Brain microvascular endothelial cell (primary cell): ENCODE measurements at regions not wholly inside any gene's neighbourhood (a gene's known extent, or its start where the extent isn't known, plus 50 kb on each side); places are given as distances from the start of the nearest gene placed in this dataset.

Source experiments
- DNase-seq: peaks from one replicate; pipeline ENCODE4 v3.0.0-alpha.2; 2020
- H3K27ac ChIP-seq: fragments of 250-450 bp; sonication (Bioruptor Pico); 2 replicates; pipeline ENCODE4 v1.5.1; 2020; ENCODE audit warnings: mild to moderate bottlenecking, moderate library complexity
- H3K27me3 ChIP-seq: fragments of 250-450 bp; sonication (Bioruptor Pico); replicated peaks from 2 replicates; pipeline ENCODE4 v1.5.1; 2020; ENCODE audit warnings: mild to moderate bottlenecking
- H3K36me3 ChIP-seq: fragments of 250-450 bp; sonication (Bioruptor Pico); replicated peaks from 2 replicates; pipeline ENCODE4 v1.5.1; 2020; ENCODE audit warnings: mild to moderate bottlenecking
- H3K4me3 ChIP-seq: 2 replicates; pipeline ENCODE4 v1.5.1; 2011; ENCODE audit warnings: low read depth, mild to moderate bottlenecking, control low read depth, low read length, moderate library complexity
- in situ Hi-C: cut with HindIII; loops from 2 replicates; pipeline ENCODE4 v1.10.0; 2017; ENCODE audit warnings: low sequenced_read_pairs, low pct_ligation_motif_present
- TF ChIP-seq, protein P1 (sequence below): IDR thresholded peaks from 2 replicates; pipeline ENCODE4 v1.5.1; 2011; ENCODE audit warnings: low read depth, mild to moderate bottlenecking, moderate library complexity, low read length, control low read depth, inconsistent platforms; ENCODE audit errors: missing control alignments

- H3K27ac ChIP-seq, result no peak overlapping the region
- no peaks in the 10 kb centered on the region for H3K36me3 ChIP-seq
- TF ChIP-seq, protein P1, sequence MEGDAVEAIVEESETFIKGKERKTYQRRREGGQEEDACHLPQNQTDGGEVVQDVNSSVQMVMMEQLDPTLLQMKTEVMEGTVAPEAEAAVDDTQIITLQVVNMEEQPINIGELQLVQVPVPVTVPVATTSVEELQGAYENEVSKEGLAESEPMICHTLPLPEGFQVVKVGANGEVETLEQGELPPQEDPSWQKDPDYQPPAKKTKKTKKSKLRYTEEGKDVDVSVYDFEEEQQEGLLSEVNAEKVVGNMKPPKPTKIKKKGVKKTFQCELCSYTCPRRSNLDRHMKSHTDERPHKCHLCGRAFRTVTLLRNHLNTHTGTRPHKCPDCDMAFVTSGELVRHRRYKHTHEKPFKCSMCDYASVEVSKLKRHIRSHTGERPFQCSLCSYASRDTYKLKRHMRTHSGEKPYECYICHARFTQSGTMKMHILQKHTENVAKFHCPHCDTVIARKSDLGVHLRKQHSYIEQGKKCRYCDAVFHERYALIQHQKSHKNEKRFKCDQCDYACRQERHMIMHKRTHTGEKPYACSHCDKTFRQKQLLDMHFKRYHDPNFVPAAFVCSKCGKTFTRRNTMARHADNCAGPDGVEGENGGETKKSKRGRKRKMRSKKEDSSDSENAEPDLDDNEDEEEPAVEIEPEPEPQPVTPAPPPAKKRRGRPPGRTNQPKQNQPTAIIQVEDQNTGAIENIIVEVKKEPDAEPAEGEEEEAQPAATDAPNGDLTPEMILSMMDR, result no peak
- no peaks in the 10 kb centered on the region for H3K27me3 ChIP-seq
- DNase-seq, result no peak
- no peak overlapping the region for H3K4me3 ChIP-seq
- in situ Hi-C loops, result no loop called here
These were observed 163.4 kb downstream of the AREG start for GRCh38 chr4:74608151-74608949.

DNA sequence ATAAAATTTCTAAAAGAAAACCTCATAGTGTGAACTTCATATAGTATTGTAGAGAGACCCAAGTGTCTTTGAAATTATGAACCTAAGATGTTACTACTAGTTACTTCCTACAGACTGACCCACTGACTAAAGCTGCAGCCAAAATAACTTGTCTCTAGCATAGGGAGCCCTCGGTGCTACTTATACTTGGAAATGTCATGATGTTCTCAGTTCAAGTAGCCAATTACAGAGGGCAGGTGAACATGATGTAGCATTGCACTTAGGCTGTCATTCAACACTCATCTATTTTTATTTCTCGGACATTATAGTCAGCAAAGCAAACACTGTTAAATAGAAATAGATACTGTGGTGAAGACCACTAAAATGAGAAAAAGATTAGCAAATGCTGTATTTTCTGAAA lies 165.6 kb downstream of the AREG start:
- Histone ChIP-seq H3K27ac (no peak overlapping the region), H3K36me3 (no peaks in the 10 kb centered on the region), H3K4me3 (no peak overlapping the region), H3K27me3 (no peaks in the 10 kb centered on the region)
- DNase-seq, result no peak
- TF ChIP-seq, protein P1, result no peak
- in situ Hi-C loops, result no loop called here

GRCh38 chr4:74612837-74613236 lies 167.9 kb downstream of the AREG start:
- H3K27me3 ChIP-seq, result no peaks in the 10 kb centered on the region
- TF ChIP-seq, protein P1, result no peak
- H3K36me3 ChIP-seq, result no peaks in the 10 kb centered on the region
- in situ Hi-C loops, result no loop called here
- no peak for DNase-seq
- no peak overlapping the region for H3K27ac ChIP-seq
- no peak overlapping the region for H3K4me3 ChIP-seq

DNA sequence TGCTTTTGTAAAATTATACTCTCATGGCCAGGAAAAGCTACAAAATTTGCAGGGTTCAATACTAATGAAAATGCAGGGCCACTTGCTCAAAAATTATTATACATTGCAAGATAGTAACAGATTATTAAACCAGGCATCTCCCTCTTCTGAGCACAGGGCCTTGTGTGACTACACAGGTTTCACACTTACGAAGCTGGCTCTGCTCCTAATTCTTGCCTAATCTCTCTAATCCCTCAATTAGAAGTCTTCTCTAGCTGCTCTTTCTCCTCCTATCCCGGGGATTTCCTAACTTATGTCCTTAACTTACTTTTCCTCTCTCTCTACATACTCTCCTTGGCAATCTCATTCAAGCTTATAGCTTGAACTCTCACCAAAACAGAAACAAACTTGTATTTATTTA lies 168.3 kb downstream of the AREG start:
- Histone ChIP-seq H3K36me3 (no peaks in the 10 kb centered on the region), H3K27me3 (no peaks in the 10 kb centered on the region), H3K4me3 (no peak overlapping the region), H3K27ac (no peak overlapping the region)
- in situ Hi-C loops, result no loop called here
- TF ChIP-seq, protein P1, result no peak
- DNase-seq, result no peak

GRCh38 chr4:74615411-74615810 lies 170.5 kb downstream of the AREG start:
- H3K27ac ChIP-seq, result no peak overlapping the region
- H3K27me3 ChIP-seq, result no peaks in the 10 kb centered on the region
- TF ChIP-seq, protein P1, result no peak
- no peak for DNase-seq
- no peaks in the 10 kb centered on the region for H3K36me3 ChIP-seq
- in situ Hi-C loops, result no loop called here
- H3K4me3 ChIP-seq, result no peak overlapping the region

DNA sequence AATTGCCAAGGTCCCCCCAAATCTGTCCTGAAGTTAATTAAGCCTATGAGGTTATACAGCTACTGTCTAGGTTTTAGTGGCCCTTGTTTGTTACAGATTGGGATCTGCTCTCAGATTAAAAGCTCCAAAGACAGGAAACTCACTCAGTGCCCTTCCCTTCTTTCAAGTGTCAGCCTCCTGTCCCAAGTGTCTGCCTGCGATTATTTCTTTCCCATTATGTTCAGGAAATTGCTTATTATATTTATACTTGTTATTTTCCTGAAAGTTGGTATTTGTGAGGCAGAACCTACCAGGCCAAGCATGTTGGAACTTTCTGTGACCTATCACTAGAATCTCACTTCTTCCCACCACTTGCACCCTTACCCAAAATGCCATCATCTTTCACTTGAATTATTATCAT lies 173.2 kb downstream of the AREG start:
- TF ChIP-seq, protein P1, result no peak
- no peaks in the 10 kb centered on the region for H3K36me3 ChIP-seq
- H3K27me3 ChIP-seq, result no peaks in the 10 kb centered on the region
- peak overlapping the region; percentile 60 for H3K27ac ChIP-seq
- in situ Hi-C loops, result no loop called here
- no peak overlapping the region for H3K4me3 ChIP-seq
- no peak for DNase-seq
